GM21381 (cell line): ENCODE measurements at regions not wholly inside any gene's neighbourhood (a gene's known extent, or its start where the extent isn't known, plus 50 kb on each side); places are given as distances from the start of the nearest gene placed in this dataset.
"Not testable (repeated sequence)": the region's sequence is repeated elsewhere in the genome, so short reads cannot be mapped to it uniquely, and the experiment has no call there.

Experiments used
- ATAC-seq: cut with Tn5 transposase; IDR thresholded peaks from one replicate; pipeline ENCODE4 v1.9.1; 2021; ENCODE audit warnings: mild to moderate bottlenecking, moderate library complexity; ENCODE audit not compliant: unreplicated experiment

DNA sequence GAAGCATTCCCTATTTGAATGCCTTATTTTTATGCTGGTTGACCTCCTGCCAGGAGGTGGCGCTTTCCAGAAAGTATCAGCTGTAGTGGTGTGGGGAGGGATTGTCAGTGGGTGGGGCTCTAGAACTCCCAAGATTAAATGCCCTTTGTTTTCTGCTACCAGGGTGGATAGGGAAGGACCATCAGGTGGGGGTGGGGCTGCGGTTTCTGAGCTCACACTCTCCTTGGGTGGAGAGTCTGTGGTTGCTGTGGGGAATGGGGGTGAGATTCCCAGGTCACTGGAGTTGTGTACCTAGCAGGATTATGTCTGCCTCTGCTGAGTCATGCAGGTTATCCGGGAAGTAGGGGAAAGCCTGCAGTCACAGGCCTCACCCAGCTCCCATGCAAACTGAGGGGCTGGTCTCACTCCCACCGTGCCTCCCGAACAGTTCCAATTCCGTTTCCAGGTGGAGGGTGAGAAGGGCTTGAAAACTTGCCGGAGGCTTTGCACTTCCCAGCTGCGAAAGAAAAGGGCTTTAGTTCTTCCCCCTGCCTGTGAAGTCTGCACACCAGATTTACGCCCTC lies 68.3 kb downstream of the ALG10B start:
- ATAC-seq = no peak

DNA sequence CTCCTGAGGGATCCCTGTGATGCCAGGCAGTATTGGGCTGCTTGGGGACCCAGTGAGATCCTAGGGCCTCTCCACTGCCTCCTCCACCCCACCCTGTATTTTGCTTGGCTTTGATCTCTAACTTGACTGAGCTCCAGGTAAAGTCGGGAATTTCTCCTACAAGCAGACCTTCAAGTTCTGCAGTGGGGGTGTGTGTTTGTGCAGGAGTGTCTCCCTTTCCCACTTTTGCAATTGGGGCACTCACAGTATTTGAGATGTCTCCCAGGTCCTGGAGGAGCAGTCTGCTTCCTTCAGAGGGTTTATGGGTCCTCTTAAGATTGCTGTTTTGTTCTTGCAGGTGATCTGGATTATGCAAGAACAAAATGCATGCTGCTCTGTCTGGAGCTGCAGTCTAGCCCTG lies 68.9 kb downstream of the ALG10B start:
- no peak for ATAC-seq

DNA sequence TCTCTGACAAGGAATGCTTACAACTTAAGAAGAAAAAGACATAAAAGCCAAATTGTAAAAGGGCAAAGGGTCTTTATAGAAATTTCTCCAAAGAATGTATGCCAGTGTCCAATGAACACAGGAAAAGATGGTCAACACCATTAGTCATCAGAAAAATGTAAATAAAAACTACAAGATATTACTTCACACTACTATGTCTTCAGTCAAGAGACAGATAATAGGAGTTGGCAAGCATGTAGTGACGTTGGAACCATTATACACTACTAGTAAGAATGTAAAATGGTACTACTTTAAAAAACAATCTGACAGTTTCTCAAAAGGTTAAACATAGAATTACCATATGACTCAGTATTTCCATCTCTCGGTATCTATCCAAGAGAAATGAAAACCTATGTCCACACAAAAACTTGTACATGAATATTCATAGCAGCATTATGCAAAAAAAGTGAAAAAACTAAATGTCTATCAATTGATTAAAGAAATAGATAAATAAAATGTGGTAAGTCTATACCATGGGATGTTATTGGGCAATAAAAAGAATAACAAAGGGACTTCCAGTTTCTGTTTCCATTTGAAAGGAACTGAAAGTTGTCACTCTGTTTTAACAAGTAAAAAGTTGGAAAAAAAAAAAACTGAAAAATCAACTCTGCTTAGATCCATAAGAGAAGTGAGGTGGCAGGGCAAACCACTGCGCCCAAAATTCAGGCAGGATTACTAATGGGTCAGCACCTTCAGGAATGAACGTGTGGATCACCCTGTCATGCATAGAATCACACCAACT lies 69.8 kb downstream of the ALG10B start:
- ATAC-seq = peak; percentile 61

DNA sequence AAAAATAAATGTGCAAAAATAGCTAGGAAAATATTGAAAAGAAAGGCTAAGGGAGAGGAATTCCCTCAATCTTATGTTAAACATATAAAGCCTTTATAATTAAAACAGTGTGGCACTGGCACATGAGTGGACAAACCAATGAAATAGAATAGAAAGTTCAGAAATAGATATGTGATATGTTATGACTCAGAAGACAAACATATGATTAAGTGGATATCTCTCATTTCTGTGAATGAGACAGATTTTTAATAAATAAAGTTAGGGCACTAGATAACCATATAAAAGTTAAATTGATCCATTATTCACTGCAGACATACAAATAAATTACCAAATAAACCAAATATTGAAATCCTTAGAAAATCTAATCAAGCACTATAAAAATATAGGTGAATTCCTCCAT lies 73.0 kb downstream of the ALG10B start:
- no peak for ATAC-seq

DNA sequence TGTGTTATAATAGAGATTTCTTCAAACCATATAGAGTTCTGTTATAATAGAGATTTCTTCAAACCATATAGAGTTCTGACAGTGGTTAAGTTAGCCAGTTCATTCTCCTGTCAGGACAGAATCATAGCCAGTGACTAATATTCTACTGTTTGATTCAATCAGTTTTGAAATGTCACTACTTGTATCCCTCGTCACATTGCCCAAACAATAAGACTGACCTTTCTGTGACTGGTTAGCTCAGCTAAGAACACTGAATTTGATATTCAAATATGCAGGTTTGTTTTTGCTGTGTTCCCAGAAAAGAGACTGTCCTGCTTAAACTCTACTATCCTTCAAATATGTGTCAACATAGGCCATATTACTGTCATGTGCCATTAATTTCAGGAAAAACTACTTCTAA lies 74.4 kb downstream of the ALG10B start:
- ATAC-seq = no peak

DNA sequence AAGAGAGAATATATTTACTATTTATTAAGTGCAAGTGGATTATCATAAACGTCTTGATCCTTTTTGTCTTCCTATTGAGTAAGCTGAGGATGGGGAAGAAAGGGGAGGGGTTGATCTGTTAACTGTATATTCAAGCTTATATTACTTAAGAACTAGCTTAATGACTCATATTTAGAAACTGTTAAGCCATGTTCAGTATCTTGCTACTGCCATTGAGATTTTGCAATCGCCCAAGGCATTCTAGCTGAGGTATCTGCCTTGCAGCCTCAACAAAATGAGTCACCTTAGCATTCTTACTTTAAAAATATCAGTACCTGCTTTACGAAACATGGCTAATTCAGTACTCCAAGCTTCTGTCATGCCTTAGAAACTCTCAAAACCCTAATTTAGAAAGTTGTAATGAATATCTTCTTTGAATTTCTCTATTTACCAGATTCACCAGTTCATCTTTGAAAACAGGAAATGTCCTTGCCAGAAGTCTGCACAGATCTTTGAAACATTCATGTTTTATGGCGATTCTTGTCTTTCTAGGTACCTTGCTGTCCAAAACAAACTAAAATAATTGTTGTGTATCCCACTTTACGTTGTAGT lies 76.1 kb downstream of the ALG10B start:
- ATAC-seq = no peak

DNA sequence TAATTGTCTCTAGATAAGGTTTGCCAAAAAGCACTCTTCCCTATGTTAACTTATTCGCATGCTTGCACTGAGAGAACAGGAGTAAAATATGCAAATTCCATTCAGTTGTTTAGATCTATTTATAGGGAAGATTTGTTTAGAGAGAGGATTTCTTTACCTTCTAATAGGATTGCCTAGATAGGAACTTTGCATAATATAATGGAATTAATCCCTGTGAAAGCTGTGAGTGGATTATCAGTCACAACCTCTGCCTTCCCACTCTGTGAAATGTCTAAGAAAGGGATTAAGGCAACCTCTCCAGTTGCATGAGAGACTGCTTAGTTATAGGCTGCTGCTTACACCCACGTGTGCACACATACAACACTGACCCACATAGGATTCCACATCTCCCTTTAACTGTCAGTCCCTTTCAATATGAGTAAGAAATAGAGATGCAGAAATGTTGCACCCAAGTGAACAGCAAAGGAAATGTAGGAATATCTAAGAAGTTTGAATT lies 83.2 kb downstream of the ALG10B start:
- no peak for ATAC-seq

DNA sequence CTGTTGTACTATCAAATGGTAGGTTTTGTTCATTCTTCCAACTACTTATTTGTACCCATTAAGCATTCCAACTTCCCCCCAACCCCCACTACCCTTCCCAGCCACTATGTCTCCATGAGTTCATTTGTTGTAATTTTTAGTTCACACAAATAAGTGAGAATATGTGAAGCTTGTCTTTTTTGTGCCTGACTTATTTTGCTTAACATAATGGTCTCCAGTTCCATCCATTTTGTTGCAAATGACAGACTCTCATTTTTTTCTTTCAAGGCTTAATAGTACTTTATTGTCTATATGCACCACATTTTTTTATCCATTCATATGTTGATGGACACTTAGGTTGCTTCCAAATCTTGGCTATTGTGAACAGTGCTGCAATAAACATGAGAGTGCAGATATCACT lies 86.2 kb downstream of the ALG10B start:
- ATAC-seq = no peak

DNA sequence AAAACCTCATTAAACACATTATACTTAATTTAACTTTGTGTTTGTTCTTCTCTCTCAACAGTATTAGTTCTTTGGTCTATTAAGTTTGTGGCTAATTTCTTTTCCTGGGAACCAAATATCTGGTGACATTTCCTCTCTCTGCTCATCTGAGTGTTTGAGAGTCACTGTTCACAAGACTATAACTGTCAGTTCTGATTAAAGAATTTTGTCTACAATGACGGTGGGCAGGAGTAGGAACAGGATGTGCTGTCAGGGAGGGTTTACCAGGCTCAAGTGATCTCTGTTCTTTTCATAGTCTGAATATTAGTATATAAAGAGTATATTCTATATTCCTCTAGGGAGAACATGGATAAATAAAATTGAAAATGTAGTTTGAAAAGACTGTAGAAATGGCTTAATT lies 92.9 kb downstream of the ALG10B start:
- ATAC-seq = no peak

DNA sequence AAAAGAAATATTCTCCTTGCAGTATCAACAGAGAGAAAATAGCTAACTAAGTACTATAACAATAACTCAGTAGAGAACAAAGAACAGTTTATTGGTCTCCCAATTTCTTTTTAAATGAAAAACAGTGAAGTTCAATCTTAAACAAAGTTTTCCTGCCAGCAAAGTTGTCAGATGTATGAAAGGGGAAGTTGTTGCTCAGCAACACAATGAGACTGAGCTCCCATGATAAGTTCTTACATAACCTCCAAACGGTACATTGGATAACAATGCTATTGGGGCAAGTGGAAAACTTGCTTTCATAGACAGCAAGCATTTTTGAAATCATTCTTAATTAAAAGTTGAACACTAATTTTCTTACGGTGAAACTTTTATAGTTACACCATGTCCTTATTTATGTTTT lies 94.9 kb downstream of the ALG10B start:
- no peak for ATAC-seq

DNA sequence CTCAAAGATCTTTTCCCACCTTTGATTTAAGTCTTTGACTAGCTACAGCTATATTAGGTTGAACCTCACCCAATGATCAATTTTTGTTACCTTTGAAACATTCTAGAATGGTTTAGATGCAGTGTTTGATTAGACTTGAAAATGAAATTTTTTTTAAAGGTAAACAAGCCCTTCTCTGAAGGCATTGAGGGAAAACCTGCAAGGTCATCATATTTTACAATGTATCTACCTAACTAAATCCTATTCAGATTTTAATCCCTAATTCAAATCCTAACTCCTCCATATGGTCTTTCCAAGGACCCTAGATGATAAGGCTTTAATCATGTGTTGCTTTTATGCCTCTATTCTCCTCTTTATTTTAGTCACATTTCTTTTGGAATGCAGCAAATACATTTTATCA lies 95.4 kb downstream of the ALG10B start:
- no peak for ATAC-seq

DNA sequence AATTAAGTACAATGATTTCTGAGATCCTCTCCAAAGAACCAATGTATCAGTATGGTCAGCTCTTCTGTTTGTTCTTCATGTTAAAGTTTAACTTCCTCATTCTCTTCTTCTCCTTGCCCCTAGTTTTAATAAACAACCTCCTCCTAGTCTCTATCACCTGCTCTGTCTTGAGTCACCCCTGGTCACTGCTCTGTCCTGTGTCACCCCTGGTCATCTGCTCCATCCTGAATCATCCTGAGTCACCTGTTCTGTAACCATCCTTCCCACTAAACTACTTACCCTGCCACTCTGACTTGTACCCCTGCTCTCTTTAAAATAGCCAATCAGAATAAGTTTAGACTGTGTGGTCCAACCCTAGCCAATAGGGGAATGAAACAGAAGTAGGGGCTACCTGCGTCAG lies 100.5 kb downstream of the ALG10B start:
- no peak for ATAC-seq

DNA sequence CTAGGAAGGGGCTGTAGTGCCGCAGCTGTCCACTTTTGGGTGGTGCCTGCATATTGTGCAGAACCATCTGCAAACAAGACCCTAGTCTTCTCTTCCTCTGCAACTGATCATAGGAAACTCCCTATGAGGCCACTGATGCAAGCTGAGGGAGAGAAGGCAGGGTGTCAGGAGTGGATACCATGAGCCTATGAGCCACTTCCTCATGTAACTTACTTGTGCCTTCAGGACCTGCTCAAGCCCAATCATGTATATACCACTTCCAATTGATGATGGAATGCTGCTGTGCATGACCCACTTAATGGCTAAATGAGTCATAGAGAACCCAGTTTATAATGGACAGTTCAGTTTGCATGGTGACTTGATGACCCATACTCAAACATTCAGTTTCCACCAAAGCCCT lies 107.9 kb downstream of the ALG10B start:
- no peak for ATAC-seq

DNA sequence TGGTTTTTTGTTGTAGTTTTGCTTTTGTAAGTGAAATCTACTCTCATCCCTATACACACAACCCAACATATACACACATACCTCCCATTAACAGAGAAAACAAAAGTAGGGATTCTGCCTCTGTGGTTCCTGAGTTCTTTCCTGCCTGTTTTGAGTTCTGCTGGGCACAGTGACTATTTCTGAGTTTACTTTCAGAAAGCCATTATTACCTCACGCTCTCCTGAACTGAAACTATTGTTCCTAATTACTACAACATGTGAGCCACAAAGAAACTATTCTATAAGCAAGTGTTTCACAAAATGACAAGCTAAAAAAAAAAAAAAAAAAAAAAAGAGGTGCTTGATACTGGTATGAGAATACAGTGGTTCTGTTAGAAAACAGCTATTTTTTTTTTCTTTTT lies 110.9 kb downstream of the ALG10B start:
- ATAC-seq = no peak

DNA sequence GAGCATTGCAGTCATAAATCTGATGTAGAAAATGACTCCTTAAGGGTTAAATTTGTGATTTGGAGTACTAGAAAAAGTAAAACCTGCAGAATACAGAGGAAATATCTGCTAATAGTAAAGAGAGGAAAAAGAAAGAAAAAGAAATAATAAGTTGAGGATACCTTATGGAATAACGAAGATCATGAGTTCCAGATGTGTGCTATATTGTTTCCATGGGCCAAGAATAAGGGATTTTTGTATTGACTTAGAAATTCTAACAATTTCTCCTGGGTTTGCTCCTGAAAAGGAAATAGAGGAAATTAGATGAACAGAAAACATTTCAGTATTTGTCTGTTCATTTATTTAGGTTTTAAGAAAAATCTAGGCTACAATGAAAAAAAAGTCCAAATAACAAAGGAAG lies 115.3 kb downstream of the ALG10B start:
- no peak for ATAC-seq

DNA sequence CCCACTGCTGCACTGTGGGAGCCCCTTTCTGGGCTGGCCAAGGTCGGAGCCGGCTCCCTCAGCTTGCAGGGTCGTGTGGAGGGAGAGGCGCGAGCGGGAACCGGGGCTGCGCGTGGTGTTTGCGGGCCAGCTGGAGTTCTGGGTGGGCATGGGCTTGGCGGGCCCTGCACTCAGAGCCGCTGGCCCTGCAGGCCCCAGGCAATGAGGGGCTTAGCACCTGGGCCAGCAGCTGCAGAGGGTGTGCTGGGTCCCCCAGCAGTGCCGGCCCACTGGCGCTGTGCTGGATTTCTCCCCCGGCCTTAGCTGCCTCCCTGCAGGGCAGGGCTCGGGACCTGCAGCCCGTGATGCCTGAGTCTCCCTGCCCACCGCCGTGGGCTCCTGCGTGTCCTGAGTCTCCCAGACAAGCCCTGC lies 125.3 kb downstream of the ALG10B start:
- ATAC-seq = not testable (repeated sequence)

DNA sequence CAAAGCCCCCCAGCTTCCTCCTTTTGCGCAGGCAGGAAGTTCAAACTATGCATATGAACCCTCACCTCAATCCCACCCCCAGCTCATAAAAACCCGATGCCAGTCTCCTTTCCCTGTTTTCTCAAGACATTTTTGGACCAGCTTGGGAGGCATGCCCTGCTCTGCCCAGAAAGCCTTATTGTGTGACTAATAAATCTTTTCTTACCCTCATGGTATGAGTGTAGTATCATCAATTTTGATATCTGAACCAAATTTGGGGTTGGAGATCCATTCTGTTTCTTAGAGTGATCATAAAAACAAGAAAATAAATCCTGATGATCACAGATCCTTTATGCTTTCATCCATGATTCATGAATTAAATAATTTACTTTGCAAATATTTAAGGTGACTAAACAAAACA lies 128.5 kb downstream of the ALG10B start:
- no peak for ATAC-seq

DNA sequence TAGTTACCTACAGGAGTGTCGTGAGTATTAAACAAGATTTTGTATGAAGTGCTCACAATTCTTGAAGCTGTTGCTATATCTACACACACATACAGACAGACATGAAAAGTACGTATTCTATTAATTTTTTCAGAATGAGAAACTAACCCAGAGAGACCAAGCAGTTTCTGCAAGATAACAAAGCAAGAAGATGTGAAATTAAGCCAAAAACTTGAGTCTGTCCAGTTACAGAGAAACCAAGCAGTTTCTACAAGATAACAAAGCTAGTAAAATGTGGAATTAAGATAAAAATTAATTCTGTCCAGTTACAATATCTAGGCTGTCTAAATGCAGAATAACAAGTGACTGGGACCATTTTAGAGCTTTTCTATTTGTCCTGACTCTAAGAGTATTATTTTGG lies 132.4 kb downstream of the ALG10B start:
- no peak for ATAC-seq

DNA sequence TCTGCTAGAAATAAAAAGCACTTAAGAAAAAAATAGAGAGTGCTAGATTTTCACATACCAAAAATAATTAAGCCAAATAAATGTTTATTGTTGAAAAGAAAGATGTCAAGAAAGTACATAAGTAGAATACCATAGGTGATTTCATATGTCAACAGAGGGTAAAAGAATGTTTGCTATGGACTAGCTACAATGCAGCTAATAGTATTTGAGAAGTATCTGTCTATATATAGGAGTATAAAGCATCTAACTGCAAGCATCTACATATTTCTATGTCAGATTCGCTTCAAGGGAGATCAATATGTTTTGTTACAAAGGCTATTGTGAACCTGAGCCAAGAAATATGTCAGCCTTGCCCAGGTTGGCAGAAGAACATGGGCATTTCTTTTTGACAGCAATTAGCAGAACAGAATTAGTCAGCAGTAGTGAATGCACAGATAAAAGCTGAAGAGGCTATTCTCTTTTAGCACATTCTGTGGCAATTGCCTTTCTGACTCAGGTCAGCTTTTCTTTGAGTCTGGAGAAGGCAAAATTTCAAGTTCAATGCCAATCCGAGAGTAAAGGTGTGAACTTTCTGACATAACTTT lies 140.1 kb downstream of the ALG10B start:
- no peak for ATAC-seq

DNA sequence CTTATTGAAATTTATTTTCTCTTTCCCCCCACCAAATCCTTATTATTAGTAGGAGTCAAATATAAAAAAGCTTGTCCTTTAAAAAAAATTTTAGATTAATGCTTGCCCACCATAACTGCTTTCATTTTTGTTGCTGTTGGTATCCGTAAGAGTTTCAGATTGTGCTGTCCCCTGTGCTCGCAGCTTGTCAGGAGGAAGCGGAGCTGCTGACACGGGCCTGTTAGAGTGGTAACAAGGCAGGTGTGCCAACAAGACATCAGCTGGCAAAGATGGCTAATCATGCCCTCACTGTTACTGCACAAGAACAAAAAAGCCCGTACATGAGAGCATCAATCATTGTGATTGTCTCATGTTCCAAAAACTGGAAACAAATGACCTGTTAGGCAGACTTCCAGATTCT lies 148.4 kb downstream of the ALG10B start:
- ATAC-seq = no peak

DNA sequence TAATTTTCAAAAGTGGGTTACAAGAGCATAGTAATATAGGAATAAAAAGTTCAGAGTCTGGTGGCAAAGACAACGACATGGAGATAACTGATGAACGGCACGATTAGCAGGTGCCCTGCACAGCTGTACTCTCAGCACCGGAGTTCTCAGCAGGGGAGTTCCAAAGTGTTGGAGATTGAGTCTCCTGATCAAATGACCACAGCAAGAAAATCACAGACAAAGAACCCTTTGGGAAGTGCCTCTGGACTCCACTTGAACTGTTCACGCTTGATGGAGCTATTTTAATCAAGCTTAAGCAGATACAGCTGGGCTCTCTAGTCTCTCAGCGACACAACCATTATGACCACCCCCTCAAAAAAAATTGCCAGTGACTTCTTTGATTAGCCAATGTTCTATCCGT lies 153.1 kb downstream of the ALG10B start:
- ATAC-seq = no peak
